SK-N-SH treated with all-trans-retinoic acid at 6 μM for 48 hours (cell line): ENCODE measurements at regions not wholly inside any gene's neighbourhood (a gene's known extent, or its start where the extent isn't known, plus 50 kb on each side); places are given as distances from the start of the nearest gene placed in this dataset.

Experiments used
- ATAC-seq: fragments of 200-7000 bp; cut with Tn5 transposase; 3 replicates; pipeline ENCODE4 v1.9.1; 2020; ENCODE audit warnings: mild to moderate bottlenecking, moderate library complexity
- ARNTL ChIP-seq: fragments of 450-650 bp; formaldehyde crosslinking; IDR thresholded peaks from 2 replicates; pipeline ENCODE4 v1.5.0; 2020; ENCODE audit warnings: low read depth, mild to moderate bottlenecking, moderate library complexity, borderline replicate concordance
- BACH2 ChIP-seq: fragments of 250-450 bp; sonication (Bioruptor Pico); IDR thresholded peaks from 2 replicates; pipeline ENCODE4 v1.9.0; 2021; ENCODE audit warnings: mild to moderate bottlenecking, borderline replicate concordance
- CREB5 ChIP-seq: fragments of 250-450 bp; sonication (Bioruptor Pico); IDR thresholded peaks from 2 replicates; pipeline ENCODE4 v1.5.1; 2020; ENCODE audit warnings: low read depth, mild to moderate bottlenecking, moderate library complexity
- CSDC2 ChIP-seq: fragments of 250-450 bp; sonication (Bioruptor Pico); IDR thresholded peaks from 2 replicates; pipeline ENCODE4 v1.5.0; 2020; ENCODE audit warnings: mild to moderate bottlenecking, moderate library complexity
- GLIS3 ChIP-seq: fragments of 250-450 bp; sonication (Bioruptor Pico); IDR thresholded peaks from 2 replicates; pipeline ENCODE4 v1.5.0; 2020; ENCODE audit warnings: mild to moderate bottlenecking, moderate library complexity
- ISL1 ChIP-seq: fragments of 250-450 bp; sonication (Bioruptor Pico); IDR thresholded peaks from 2 replicates; pipeline ENCODE4 v2.1.2; 2022; ENCODE audit warnings: mild to moderate bottlenecking, moderate library complexity
- OSR1 ChIP-seq: fragments of 250-450 bp; sonication (Bioruptor Pico); IDR thresholded peaks from 2 replicates; pipeline ENCODE4 v1.8.0; 2022; ENCODE audit warnings: moderate library complexity, mild to moderate bottlenecking, inconsistent platforms
- POU6F1 ChIP-seq: fragments of 250-450 bp; sonication (Bioruptor Pico); IDR thresholded peaks from 2 replicates; pipeline ENCODE4 v1.8.0; 2021; ENCODE audit warnings: low read depth, mild to moderate bottlenecking, moderate library complexity, borderline replicate concordance
- PPARA ChIP-seq: fragments of 250-450 bp; sonication (Bioruptor Pico); IDR thresholded peaks from 2 replicates; pipeline ENCODE4 v1.5.0; 2020; ENCODE audit warnings: mild to moderate bottlenecking, borderline replicate concordance
- RARB ChIP-seq: fragments of 250-450 bp; sonication (Bioruptor Pico); IDR thresholded peaks from 2 replicates; pipeline ENCODE4 v1.8.0; 2021; ENCODE audit warnings: mild to moderate bottlenecking, moderate library complexity
- SNAI2 ChIP-seq: fragments of 250-450 bp; sonication (Bioruptor Pico); IDR thresholded peaks from 2 replicates; pipeline ENCODE4 v1.5.0; 2020; ENCODE audit warnings: mild to moderate bottlenecking, moderate library complexity
- TCF4 ChIP-seq: fragments of 250-450 bp; sonication (Bioruptor Pico); IDR thresholded peaks from 2 replicates; pipeline ENCODE4 v1.8.0; 2021; ENCODE audit warnings: mild to moderate bottlenecking, moderate library complexity, borderline replicate concordance
- TOX ChIP-seq: fragments of 250-450 bp; sonication (Bioruptor Pico); IDR thresholded peaks from 2 replicates; pipeline ENCODE4 v1.8.0; 2021; ENCODE audit warnings: mild to moderate bottlenecking, moderate library complexity, borderline replicate concordance
- TSHZ2 ChIP-seq: fragments of 250-450 bp; sonication (Bioruptor Pico); IDR thresholded peaks from 2 replicates; pipeline ENCODE4 v1.5.0; 2020; ENCODE audit warnings: mild to moderate bottlenecking, moderate library complexity
- ZC3H10 ChIP-seq: fragments of 250-450 bp; sonication (Bioruptor Pico); IDR thresholded peaks from 2 replicates; pipeline ENCODE4 v1.5.1; 2021; ENCODE audit warnings: mild to moderate bottlenecking, moderate library complexity
- ZFP3 ChIP-seq: fragments of 250-450 bp; sonication (Bioruptor Pico); IDR thresholded peaks from 2 replicates; pipeline ENCODE4 v1.5.0; 2020; ENCODE audit warnings: mild to moderate bottlenecking, moderate library complexity
- ZFP30 ChIP-seq: fragments of 450-650 bp; formaldehyde crosslinking; IDR thresholded peaks from 2 replicates; pipeline ENCODE4 v1.5.0; 2022; ENCODE audit warnings: mild to moderate bottlenecking, moderate library complexity
- ZNF565 ChIP-seq: fragments of 450-650 bp; formaldehyde crosslinking; conservative IDR thresholded peaks from 2 replicates; pipeline ENCODE4 v1.5.0; 2020; ENCODE audit warnings: low read depth, mild to moderate bottlenecking, moderate library complexity
- ZNF8 ChIP-seq: fragments of 450-650 bp; formaldehyde crosslinking; IDR thresholded peaks from 2 replicates; pipeline ENCODE4 v1.5.0; 2020; ENCODE audit warnings: mild to moderate bottlenecking, moderate library complexity

GRCh38 chr4:91916219-91916618 is 387.5 kb upstream of the GRID2 start:
- peak; percentile 94 for ATAC-seq
- TF ChIP-seq TSHZ2 (peak; percentile 17; the same call in 1 of the 2 replicates), ISL1 (CRISPR knock-in tag) (peak; percentile 67; the same call in 1 of the 2 replicates), TCF4 (peak; percentile 81), ZNF8 (CRISPR knock-in tag) (no peak), TOX (CRISPR knock-in tag) (peak; percentile 59; the same call in 1 of the 2 replicates)

- no peak for ATAC-seq
- no peak for TF ChIP-seq ISL1 (CRISPR knock-in tag)
- TF ChIP-seq ZNF8 (CRISPR knock-in tag): no peak
- no peak for TF ChIP-seq OSR1 (CRISPR knock-in tag)
- TF ChIP-seq POU6F1: no peak
- TF ChIP-seq ARNTL (CRISPR knock-in tag): no peak
- no peak for TF ChIP-seq RARB (CRISPR knock-in tag)
- no peak for TF ChIP-seq SNAI2
- TF ChIP-seq ZFP3: no peak
- no peak for TF ChIP-seq PPARA (CRISPR knock-in tag)
Observed at GRCh38 chr4:91924625-91925024, 379.1 kb upstream of the GRID2 start.

GRCh38 chr4:91935217-91935616 is 368.5 kb upstream of the GRID2 start:
- ATAC-seq: no peak
- TF ChIP-seq CSDC2 (CRISPR knock-in tag): no peak
- TF ChIP-seq RARB (CRISPR knock-in tag): no peak
- TF ChIP-seq GLIS3 (CRISPR knock-in tag): no peak
- no peak for TF ChIP-seq BACH2 (CRISPR knock-in tag)
- TF ChIP-seq SNAI2: no peak
- TF ChIP-seq TSHZ2: no peak
- no peak for TF ChIP-seq ZNF8 (CRISPR knock-in tag)
- TF ChIP-seq TOX (CRISPR knock-in tag): no peak
- no peak for TF ChIP-seq POU6F1
- TF ChIP-seq ZFP30 (CRISPR knock-in tag): no peak
- TF ChIP-seq ZNF565 (CRISPR knock-in tag): no peak
- TF ChIP-seq ARNTL (CRISPR knock-in tag): no peak
- no peak for TF ChIP-seq ZC3H10 (CRISPR knock-in tag)
- no peak for TF ChIP-seq ZFP3
- no peak for TF ChIP-seq ISL1 (CRISPR knock-in tag)
- TF ChIP-seq CREB5: no peak
- TF ChIP-seq, all 23 proteins: peak for 0
